ENCODE measurements at regions not wholly inside any gene's neighbourhood (a gene's known extent, or its start where the extent isn't known, plus 50 kb on each side); places are given as distances from the start of the nearest gene placed in this dataset.

DNA sequence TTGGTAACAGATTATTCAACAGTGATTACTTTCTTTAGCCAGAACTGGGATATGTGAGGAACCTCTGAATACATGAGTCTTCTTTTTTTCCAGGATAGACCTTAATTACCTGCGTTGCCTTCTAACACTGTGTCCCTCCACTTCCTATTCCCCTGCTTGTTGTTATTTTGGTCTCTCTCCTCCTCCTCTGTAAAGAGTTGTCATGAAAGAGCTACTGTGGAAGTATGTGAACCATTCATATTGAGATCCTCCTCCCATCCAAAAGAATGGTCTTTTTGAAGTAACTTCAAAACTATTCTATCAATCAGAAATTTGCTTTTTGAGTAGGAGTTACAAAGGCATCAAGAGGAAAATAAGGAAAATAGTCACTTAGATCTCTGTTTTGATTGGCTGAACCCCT is 420.0 kb upstream of the TENM3 start:
- no peaks in the 10 kb centered on the region for H3K36me3 ChIP-seq (ENCODE audit: control insufficient read depth in 2 of 2, insufficient read depth in 2 of 2, low read length in 1 of 2)
- TF ChIP-seq CEBPB (IDR thresholded peaks at IDR 0.05; ENCODE audit: borderline replicate concordance in 1 of 2, low read depth in 2 of 2, low read length in 2 of 2) = no peak
- TF ChIP-seq NR2C1 (IDR thresholded peaks at IDR 0.05) = no peak
- TF ChIP-seq JUND (IDR thresholded peaks at IDR 0.05; ENCODE audit: low read depth, low read length) = no peak
- TF ChIP-seq POLR2AphosphoS2 (IDR thresholded peaks at IDR 0.05; ENCODE audit: low read depth, low read length) = no peak
- no peak for TF ChIP-seq TAF1 (IDR thresholded peaks at IDR 0.05; ENCODE audit: borderline replicate concordance, low read depth, low read length)
- TF ChIP-seq IRF3 (IDR thresholded peaks at IDR 0.05) = no peak
- no peak for TF ChIP-seq ZNF24 (IDR thresholded peaks at IDR 0.05)
- H3K4me2 ChIP-seq (ENCODE audit: control insufficient read depth, insufficient read depth) = no peak overlapping the region
- ChIA-PET POLR2A (no interaction called here), CTCF (interaction anchor here (0.6 kb wide), 1 partner anchor 8 kb away, joined by 3 read pairs; no protein-coding TSS in a partner anchor), SMC1A (ENCODE audit: uncharacterized antibody, unreplicated experiment) (interaction anchor here (0.7 to 1.0 kb wide), 2 partner anchors 10 to 15 kb away, joined by 4 read pairs; no protein-coding TSS in a partner anchor), RAD21 (ENCODE audit: unreplicated experiment) (no interaction called here)
- FAIRE-seq (no peak), DNase-seq (ENCODE audit: low read depth, low spot score) (no peak), ATAC-seq (no peak)
- H2AFZ ChIP-seq (ENCODE audit: control insufficient read depth, low read depth, low read length) = no peak overlapping the region
- no peaks in the 10 kb centered on the region for H3K4me1 ChIP-seq (ENCODE audit: control insufficient read depth, insufficient read depth, low read length)
- H3K27ac ChIP-seq (ENCODE audit: control insufficient read depth, insufficient read depth) = no peak overlapping the region
- no TSS peak for BruUV-seq (replicated peaks)
- no peaks in the 10 kb centered on the region for H3K9me3 ChIP-seq (replicated peaks; ENCODE audit: control insufficient read depth, insufficient read depth, low read length)
- intact Hi-C loops (cut with micrococcal nuclease; ENCODE audit: unreplicated experiment) = no loop called here
- H3K27me3 ChIP-seq (replicated peaks in 1 of 2; ENCODE audit: control insufficient read depth in 2 of 2, insufficient read depth in 2 of 2, low read length in 1 of 2) = no peaks in the 10 kb centered on the region
- WGBS (ENCODE audit: insufficient coverage, insufficient replicate concordance, low lambda C conversion rate, missing lambda C conversion rate) = 0% methylated on average over 1 of the region's 1 CpG
- no peaks in the 10 kb centered on the region for H3K79me2 ChIP-seq (ENCODE audit: control insufficient read depth, insufficient read depth, low read length)
- no peak overlapping the region for H3K4me3 ChIP-seq
- in situ Hi-C loops (cut with MboI) = no loop called here
- no peaks in the 10 kb centered on the region for H4K20me1 ChIP-seq (ENCODE audit: control insufficient read depth, insufficient read depth)
- no peak overlapping the region for H3K9ac ChIP-seq (ENCODE audit: control insufficient read depth, insufficient read depth, low read length)

- no peaks in the 10 kb centered on the region for H4K20me1 ChIP-seq (ENCODE audit: control insufficient read depth, insufficient read depth)
- in situ Hi-C loops (cut with MboI) (no loop called here), intact Hi-C loops (cut with micrococcal nuclease; ENCODE audit: unreplicated experiment) (no loop called here)
- H3K4me1 ChIP-seq (ENCODE audit: control insufficient read depth, insufficient read depth, low read length) = no peaks in the 10 kb centered on the region
- DNase-seq (ENCODE audit: low read depth, low spot score) (no peak), FAIRE-seq (no peak), ATAC-seq (no peak)
- H3K9me3 ChIP-seq (replicated peaks; ENCODE audit: control insufficient read depth, insufficient read depth, low read length) = no peaks in the 10 kb centered on the region
- SMC1A ChIA-PET (ENCODE audit: uncharacterized antibody, unreplicated experiment) = interaction anchor here (0.7 to 1.0 kb wide), 2 partner anchors 10 to 14 kb away, joined by 4 read pairs; no protein-coding TSS in a partner anchor
- no peaks in the 10 kb centered on the region for H3K79me2 ChIP-seq (ENCODE audit: control insufficient read depth, insufficient read depth, low read length)
- POLR2A ChIA-PET = no interaction called here
- CTCF ChIA-PET = no interaction called here
- RAD21 ChIA-PET (ENCODE audit: unreplicated experiment) = no interaction called here
- H2AFZ ChIP-seq (ENCODE audit: control insufficient read depth, low read depth, low read length) = no peak overlapping the region
- no peaks in the 10 kb centered on the region for H3K36me3 ChIP-seq (ENCODE audit: control insufficient read depth in 2 of 2, insufficient read depth in 2 of 2, low read length in 1 of 2)
- H3K27me3 ChIP-seq (replicated peaks in 1 of 2; ENCODE audit: control insufficient read depth in 2 of 2, insufficient read depth in 2 of 2, low read length in 1 of 2) = no peaks in the 10 kb centered on the region
- H3K9ac ChIP-seq (ENCODE audit: control insufficient read depth, insufficient read depth, low read length) = no peak overlapping the region
- H3K4me2 ChIP-seq (ENCODE audit: control insufficient read depth, insufficient read depth) = no peak overlapping the region
- H3K27ac ChIP-seq (ENCODE audit: control insufficient read depth, insufficient read depth) = no peak overlapping the region
- 84% methylated on average over 3 of the region's 3 CpGs for WGBS (ENCODE audit: insufficient coverage, insufficient replicate concordance, low lambda C conversion rate, missing lambda C conversion rate)
- no peak overlapping the region for H3K4me3 ChIP-seq
- BruUV-seq (replicated peaks) = no TSS peak
- no peak for TF ChIP-seq MYB (IDR thresholded peaks at IDR 0.05; ENCODE audit: borderline replicate concordance, low read depth, low read length)
- TF ChIP-seq RELA (IDR thresholded peaks at IDR 0.05; ENCODE audit: borderline replicate concordance, partially characterized antibody) = no peak
- TF ChIP-seq EP300 (IDR thresholded peaks at IDR 0.05; ENCODE audit: borderline replicate concordance in 1 of 2, control insufficient read depth in 1 of 2, low read depth in 2 of 2, low read length in 2 of 2) = no peak
- TF ChIP-seq, protein P1, sequence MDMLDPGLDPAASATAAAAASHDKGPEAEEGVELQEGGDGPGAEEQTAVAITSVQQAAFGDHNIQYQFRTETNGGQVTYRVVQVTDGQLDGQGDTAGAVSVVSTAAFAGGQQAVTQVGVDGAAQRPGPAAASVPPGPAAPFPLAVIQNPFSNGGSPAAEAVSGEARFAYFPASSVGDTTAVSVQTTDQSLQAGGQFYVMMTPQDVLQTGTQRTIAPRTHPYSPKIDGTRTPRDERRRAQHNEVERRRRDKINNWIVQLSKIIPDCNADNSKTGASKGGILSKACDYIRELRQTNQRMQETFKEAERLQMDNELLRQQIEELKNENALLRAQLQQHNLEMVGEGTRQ (IDR thresholded peaks at IDR 0.05; ENCODE audit: borderline replicate concordance, low read depth, low read length) = no peak
- no peak for TF ChIP-seq MXI1 (IDR thresholded peaks at IDR 0.05; ENCODE audit: low read depth, low read length)
- TF ChIP-seq ATF2 (IDR thresholded peaks at IDR 0.05; ENCODE audit: low read length) = no peak
Measured at GRCh38 chr4:181823645-181824044, 419.6 kb upstream of the TENM3 start.

All from GM12878 (cell line).